Smooth muscle cell (in vitro differentiated cells): ENCODE measurements at regions not wholly inside any gene's neighbourhood (a gene's known extent, or its start where the extent isn't known, plus 50 kb on each side); places are given as distances from the start of the nearest gene placed in this dataset.

Source experiments
- DNase-seq: peaks from one replicate; lab custom pipeline; 2025; ENCODE audit not compliant: unreplicated experiment; lab: John Stamatoyannopoulos, UW
- H2AFZ ChIP-seq: fragments of 200-600 bp; sonication (generic); 2 replicates; pipeline ENCODE4 v1.6.0; 2016; ENCODE audit warnings: antibody characterized with exemption, low read depth, mild to moderate bottlenecking
- H3F3A ChIP-seq: fragments of 200-600 bp; sonication (generic); 2 replicates; pipeline ENCODE4 v1.6.0; 2017; ENCODE audit warnings: antibody characterized with exemption, low read depth
- H3K27ac ChIP-seq: fragments of 200-600 bp; sonication (generic); 2 replicates; pipeline ENCODE4 v1.5.1; 2016; ENCODE audit warnings: low read depth, mild to moderate bottlenecking
- H3K27me3 ChIP-seq: fragments of 200-600 bp; sonication (generic); 2 replicates; pipeline ENCODE4 v1.6.1; 2016; ENCODE audit warnings: low read depth, mild to moderate bottlenecking
- H3K36me3 ChIP-seq: fragments of 200-600 bp; sonication (generic); 2 replicates; pipeline ENCODE4 v1.5.1; 2016; ENCODE audit warnings: low read depth
- H3K4me1 ChIP-seq: fragments of 200-600 bp; sonication (generic); 2 replicates; pipeline ENCODE4 v1.5.1; 2016; ENCODE audit warnings: low read depth
- H3K4me2 ChIP-seq: fragments of 200-600 bp; sonication (generic); 2 replicates; pipeline ENCODE4 v1.6.0; 2016; ENCODE audit warnings: mild to moderate bottlenecking
- H3K4me3 ChIP-seq: fragments of 200-600 bp; sonication (generic); 2 replicates; pipeline ENCODE4 v1.5.1; 2016; ENCODE audit warnings: mild to moderate bottlenecking
- H3K79me2 ChIP-seq: fragments of 200-600 bp; sonication (generic); 2 replicates; pipeline ENCODE4 v1.6.0; 2016; ENCODE audit warnings: low read depth, mild to moderate bottlenecking
- H3K9ac ChIP-seq: fragments of 200-600 bp; sonication (generic); 2 replicates; pipeline ENCODE4 v1.6.0; 2016; ENCODE audit warnings: low read depth
- H3K9me3 ChIP-seq: fragments of 200-600 bp; sonication (generic); replicated peaks from 2 replicates; pipeline ENCODE4 v1.5.1; 2016; ENCODE audit warnings: low read depth
- H4K20me1 ChIP-seq: fragments of 200-600 bp; sonication (generic); 2 replicates; pipeline ENCODE4 v1.6.0; 2016; ENCODE audit warnings: low read depth
- CTCF ChIP-seq: fragments of 200-600 bp; sonication (generic); IDR thresholded peaks from 2 replicates; pipeline ENCODE4 v1.5.1; 2017; ENCODE audit warnings: borderline replicate concordance, mild to moderate bottlenecking, antibody characterized with exemption; ENCODE audit not compliant: insufficient read depth, poor library complexity, severe bottlenecking
- WGBS: methylation state at CpG from one replicate; pipeline ENCODE4 v1.1.7; 2016; ENCODE audit warnings: low lambda C conversion rate; 5-methylcytosine and 5-hydroxymethylcytosine counted together

- Histone ChIP-seq H3K9ac (no peak overlapping the region), H4K20me1 (no peaks in the 10 kb centered on the region), H3K36me3 (no peaks in the 10 kb centered on the region), H3K27ac (no peak overlapping the region), H3F3A (no peaks in the 10 kb centered on the region), H3K4me2 (no peak overlapping the region), H3K9me3 (no peaks in the 10 kb centered on the region), H2AFZ (no peak overlapping the region), H3K79me2 (no peaks in the 10 kb centered on the region), H3K27me3 (no peaks in the 10 kb centered on the region), H3K4me3 (no peak overlapping the region), H3K4me1 (no peaks in the 10 kb centered on the region)
- no peak for TF ChIP-seq CTCF
- no peak for DNase-seq
Observed at GRCh38 chr3:105158286-105158685, 208.4 kb upstream of the ALCAM start.

GRCh38 chr3:105162448-105162847 lies 204.3 kb upstream of the ALCAM start:
- no peak overlapping the region for H3K4me3 ChIP-seq
- no peak overlapping the region for H2AFZ ChIP-seq
- H4K20me1 ChIP-seq = no peaks in the 10 kb centered on the region
- TF ChIP-seq CTCF = no peak
- H3K27ac ChIP-seq = no peak overlapping the region
- DNase-seq = no peak
- 92% methylated on average over 1 of the region's 1 CpG for WGBS
- no peaks in the 10 kb centered on the region for H3K9me3 ChIP-seq
- H3K36me3 ChIP-seq = no peaks in the 10 kb centered on the region
- H3F3A ChIP-seq = no peaks in the 10 kb centered on the region
- no peaks in the 10 kb centered on the region for H3K27me3 ChIP-seq
- no peak overlapping the region for H3K4me2 ChIP-seq
- no peaks in the 10 kb centered on the region for H3K79me2 ChIP-seq
- no peak overlapping the region for H3K9ac ChIP-seq
- no peaks in the 10 kb centered on the region for H3K4me1 ChIP-seq

GRCh38 chr3:105166893-105167292 lies 199.8 kb upstream of the ALCAM start:
- peak overlapping the region; percentile 18 for H3K4me2 ChIP-seq
- no peak for DNase-seq
- no peaks in the 10 kb centered on the region for H3F3A ChIP-seq
- no peak overlapping the region for H3K9ac ChIP-seq
- H3K9me3 ChIP-seq = no peaks in the 10 kb centered on the region
- H3K27me3 ChIP-seq = no peaks in the 10 kb centered on the region
- WGBS = 53% methylated on average over 1 of the region's 1 CpG
- H3K79me2 ChIP-seq = no peaks in the 10 kb centered on the region
- no peak overlapping the region for H2AFZ ChIP-seq
- H3K4me1 ChIP-seq = no peaks in the 10 kb centered on the region
- no peak overlapping the region for H3K27ac ChIP-seq
- no peak overlapping the region for H3K4me3 ChIP-seq
- no peaks in the 10 kb centered on the region for H3K36me3 ChIP-seq
- no peaks in the 10 kb centered on the region for H4K20me1 ChIP-seq
- TF ChIP-seq CTCF = no peak

GRCh38 chr3:105170423-105170822 lies 196.3 kb upstream of the ALCAM start:
- TF ChIP-seq CTCF = no peak
- H3F3A ChIP-seq = no peaks in the 10 kb centered on the region
- no peaks in the 10 kb centered on the region for H3K27me3 ChIP-seq
- H3K4me1 ChIP-seq = no peaks in the 10 kb centered on the region
- H3K4me2 ChIP-seq = no peak overlapping the region
- no peak overlapping the region for H2AFZ ChIP-seq
- H3K4me3 ChIP-seq = no peak overlapping the region
- no peak for DNase-seq
- no peaks in the 10 kb centered on the region for H4K20me1 ChIP-seq
- no peaks in the 10 kb centered on the region for H3K9me3 ChIP-seq
- no peaks in the 10 kb centered on the region for H3K79me2 ChIP-seq
- no peak overlapping the region for H3K27ac ChIP-seq
- no peak overlapping the region for H3K9ac ChIP-seq
- H3K36me3 ChIP-seq = no peaks in the 10 kb centered on the region
